ENCODE measurements at regions not wholly inside any gene's neighbourhood (a gene's known extent, or its start where the extent isn't known, plus 50 kb on each side); places are given as distances from the start of the nearest gene placed in this dataset.
A peak's percentile ranks its signal among the peaks of the same experiment; 100 is the strongest.

- no peak for DNase-seq
Measured at GRCh38 chr1:96964761-96965160, 243.2 kb downstream of the PTBP2 start.

- peak; percentile 87 for DNase-seq
Measured at GRCh38 chr1:96966536-96967138, 245.1 kb downstream of the PTBP2 start.

- DNase-seq = no peak
Measured at GRCh38 chr1:96967311-96967710, 245.7 kb downstream of the PTBP2 start.

GRCh38 chr1:96968541-96968940 is 247.0 kb downstream of the PTBP2 start:
- no peak for DNase-seq

GRCh38 chr1:96968983-96969382 is 247.4 kb downstream of the PTBP2 start:
- no peak for DNase-seq

GRCh38 chr1:96969656-96970163 is 248.1 kb downstream of the PTBP2 start:
- DNase-seq = no peak

- no peak for DNase-seq
Measured at GRCh38 chr1:96971439-96971838, 249.9 kb downstream of the PTBP2 start.

- DNase-seq = no peak
Measured at GRCh38 chr1:96971849-96972602, 250.4 kb downstream of the PTBP2 start.

- no peak for DNase-seq
Measured at GRCh38 chr1:96973605-96974004, 252.0 kb downstream of the PTBP2 start.

GRCh38 chr1:96978444-96978843 is 256.9 kb downstream of the PTBP2 start:
- DNase-seq = no peak

- DNase-seq = no peak
Measured at GRCh38 chr1:96978901-96979300, 257.3 kb downstream of the PTBP2 start.

- peak; percentile 31 for DNase-seq
Measured at GRCh38 chr1:96979304-96980268, 258.0 kb downstream of the PTBP2 start.

- DNase-seq = no peak
Measured at GRCh38 chr1:96980448-96980847, 258.9 kb downstream of the PTBP2 start.

- no peak for DNase-seq
Measured at GRCh38 chr1:96981181-96981580, 259.6 kb downstream of the PTBP2 start.

- DNase-seq = no peak
Measured at GRCh38 chr1:96982118-96982517, 260.5 kb downstream of the PTBP2 start.

- DNase-seq = no peak
Measured at GRCh38 chr1:96983866-96984265, 262.3 kb downstream of the PTBP2 start.

GRCh38 chr1:96987186-96987703 is 265.7 kb downstream of the PTBP2 start:
- DNase-seq = no peak

- no peak for DNase-seq
Measured at GRCh38 chr1:96989302-96989701, 267.7 kb downstream of the PTBP2 start.

- DNase-seq = no peak
Measured at GRCh38 chr1:96990136-96990535, 268.6 kb downstream of the PTBP2 start.

- no peak for DNase-seq
Measured at GRCh38 chr1:96991261-96991660, 269.7 kb downstream of the PTBP2 start.

- no peak for DNase-seq
Measured at GRCh38 chr1:96992871-96993270, 271.3 kb downstream of the PTBP2 start.

- no peak for DNase-seq
Measured at GRCh38 chr1:96995351-96995750, 273.8 kb downstream of the PTBP2 start.
